ENCODE measurements at regions not wholly inside any gene's neighbourhood (a gene's known extent, or its start where the extent isn't known, plus 50 kb on each side); places are given as distances from the start of the nearest gene placed in this dataset.

DNA sequence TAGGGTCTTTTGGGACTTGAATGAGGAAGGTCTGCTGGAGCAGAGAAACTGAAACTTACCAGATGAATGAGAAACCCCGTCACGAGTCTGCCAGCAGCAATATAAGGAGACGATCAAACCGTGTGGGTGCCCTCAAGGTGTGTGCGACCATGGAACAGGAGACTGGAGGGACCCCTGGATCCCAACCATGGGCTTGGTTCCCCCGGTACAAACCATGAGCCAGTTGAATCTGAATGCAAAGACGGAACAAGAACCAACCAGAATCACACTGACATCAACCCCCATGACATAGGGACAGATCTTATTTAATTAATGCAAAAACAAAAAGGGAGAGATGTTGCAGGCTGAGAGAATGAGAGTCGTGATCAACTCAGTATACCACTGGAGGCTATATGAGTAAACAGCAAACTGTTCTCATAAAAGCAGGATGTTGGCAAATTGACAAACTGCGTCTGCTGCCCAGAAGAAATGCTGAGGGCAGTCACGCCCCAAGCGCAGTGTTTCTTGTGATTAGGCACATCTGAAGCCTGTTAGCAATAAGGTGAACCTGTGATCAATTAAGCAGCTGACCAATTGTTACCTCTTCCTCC, 475.5 kb upstream of the ACO1 start:
- no peaks in the 10 kb centered on the region for H3K36me3 ChIP-seq (ENCODE audit: control insufficient read depth in 2 of 2, extremely low read depth in 1 of 2, insufficient read depth in 2 of 2, low read length in 2 of 2)
- H3K4me2 ChIP-seq (ENCODE audit: control insufficient read depth, extremely low read depth, insufficient read depth, low read depth, low read length) = no peak overlapping the region
- H3K27me3 ChIP-seq (ENCODE audit: control insufficient read depth, extremely low read depth, insufficient read depth, low read length) = no peaks in the 10 kb centered on the region
- H3K4me1 ChIP-seq (ENCODE audit: control insufficient read depth, extremely low read depth, insufficient read depth, low read length) = no peaks in the 10 kb centered on the region
- no peaks in the 10 kb centered on the region for H4K20me1 ChIP-seq (ENCODE audit: control insufficient read depth, extremely low read depth, insufficient read depth, low read length)
- H3K4me3 ChIP-seq (ENCODE audit: control insufficient read depth in 2 of 3, extremely low read depth in 1 of 3, insufficient read depth in 2 of 3, low read depth in 1 of 3, low read length in 3 of 3) = no peak overlapping the region
- H3K9me1 ChIP-seq (ENCODE audit: control insufficient read depth, extremely low read depth, insufficient read depth, low read length) = no peaks in the 10 kb centered on the region
- dilution Hi-C loops (cut with MboI; ENCODE audit: extremely low pct_ligation_motif_present, low sequenced_read_pairs) = no loop called here
- TF ChIP-seq EZH2 (IDR thresholded peaks at IDR 0.05; ENCODE audit: low read length) = no peak
- TF ChIP-seq, protein P1, sequence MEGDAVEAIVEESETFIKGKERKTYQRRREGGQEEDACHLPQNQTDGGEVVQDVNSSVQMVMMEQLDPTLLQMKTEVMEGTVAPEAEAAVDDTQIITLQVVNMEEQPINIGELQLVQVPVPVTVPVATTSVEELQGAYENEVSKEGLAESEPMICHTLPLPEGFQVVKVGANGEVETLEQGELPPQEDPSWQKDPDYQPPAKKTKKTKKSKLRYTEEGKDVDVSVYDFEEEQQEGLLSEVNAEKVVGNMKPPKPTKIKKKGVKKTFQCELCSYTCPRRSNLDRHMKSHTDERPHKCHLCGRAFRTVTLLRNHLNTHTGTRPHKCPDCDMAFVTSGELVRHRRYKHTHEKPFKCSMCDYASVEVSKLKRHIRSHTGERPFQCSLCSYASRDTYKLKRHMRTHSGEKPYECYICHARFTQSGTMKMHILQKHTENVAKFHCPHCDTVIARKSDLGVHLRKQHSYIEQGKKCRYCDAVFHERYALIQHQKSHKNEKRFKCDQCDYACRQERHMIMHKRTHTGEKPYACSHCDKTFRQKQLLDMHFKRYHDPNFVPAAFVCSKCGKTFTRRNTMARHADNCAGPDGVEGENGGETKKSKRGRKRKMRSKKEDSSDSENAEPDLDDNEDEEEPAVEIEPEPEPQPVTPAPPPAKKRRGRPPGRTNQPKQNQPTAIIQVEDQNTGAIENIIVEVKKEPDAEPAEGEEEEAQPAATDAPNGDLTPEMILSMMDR (optimal IDR thresholded peaks at IDR 0.05 in 1 of 3, IDR thresholded peaks at IDR 0.05 in 1 of 3, conservative IDR thresholded peaks at IDR 0.05 in 1 of 3; ENCODE audit: extremely low read depth in 1 of 3, insufficient read depth in 2 of 3, low read length in 3 of 3) = no peak
- H2AFZ ChIP-seq (ENCODE audit: control insufficient read depth, low read length) = no peak overlapping the region
- H3K79me2 ChIP-seq (ENCODE audit: control insufficient read depth, insufficient read depth, low read length) = no peaks in the 10 kb centered on the region
- no peak for DNase-seq (ENCODE audit: low read depth, low spot score)
- FAIRE-seq = no peak
- H3K9me3 ChIP-seq (ENCODE audit: control insufficient read depth, low read depth, low read length) = no peaks in the 10 kb centered on the region
- no peak overlapping the region for H3K27ac ChIP-seq (ENCODE audit: control insufficient read depth, insufficient read depth, low read length)
- no peak overlapping the region for H3K9ac ChIP-seq (ENCODE audit: control insufficient read depth, extremely low read depth, insufficient read depth, low read length)

DNA sequence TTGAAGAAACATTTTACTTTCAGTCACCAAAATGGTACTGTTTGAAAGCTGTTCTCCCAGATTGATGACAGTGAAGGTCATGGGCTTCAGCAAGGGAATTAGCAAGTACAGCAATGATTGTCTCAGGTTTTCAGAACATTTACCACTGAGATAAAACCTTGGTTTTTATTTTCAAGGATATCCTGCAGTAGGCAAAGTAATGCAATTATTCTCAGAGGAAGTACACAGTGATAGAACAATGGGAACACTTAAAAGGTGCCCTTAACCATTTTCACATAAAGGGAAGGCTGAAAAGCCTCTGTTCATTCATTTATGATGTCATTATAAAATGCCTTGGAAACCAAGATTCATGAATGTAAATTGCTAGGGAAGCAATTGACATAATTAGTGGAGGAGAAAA, 471.8 kb upstream of the ACO1 start:
- Histone ChIP-seq H3K4me1 (ENCODE audit: control insufficient read depth, extremely low read depth, insufficient read depth, low read length) (no peaks in the 10 kb centered on the region), H3K4me3 (ENCODE audit: control insufficient read depth in 2 of 3, extremely low read depth in 1 of 3, insufficient read depth in 2 of 3, low read depth in 1 of 3, low read length in 3 of 3) (no peak overlapping the region), H3K79me2 (ENCODE audit: control insufficient read depth, insufficient read depth, low read length) (no peaks in the 10 kb centered on the region), H4K20me1 (ENCODE audit: control insufficient read depth, extremely low read depth, insufficient read depth, low read length) (no peaks in the 10 kb centered on the region), H3K9ac (ENCODE audit: control insufficient read depth, extremely low read depth, insufficient read depth, low read length) (no peak overlapping the region), H3K4me2 (ENCODE audit: control insufficient read depth, extremely low read depth, insufficient read depth, low read depth, low read length) (no peak overlapping the region), H3K36me3 (ENCODE audit: control insufficient read depth in 2 of 2, extremely low read depth in 1 of 2, insufficient read depth in 2 of 2, low read length in 2 of 2) (no peaks in the 10 kb centered on the region), H3K9me1 (ENCODE audit: control insufficient read depth, extremely low read depth, insufficient read depth, low read length) (no peaks in the 10 kb centered on the region), H3K9me3 (ENCODE audit: control insufficient read depth, low read depth, low read length) (no peaks in the 10 kb centered on the region), H3K27ac (ENCODE audit: control insufficient read depth, insufficient read depth, low read length) (no peak overlapping the region), H3K27me3 (ENCODE audit: control insufficient read depth, extremely low read depth, insufficient read depth, low read length) (no peaks in the 10 kb centered on the region), H2AFZ (ENCODE audit: control insufficient read depth, low read length) (no peak overlapping the region)
- TF ChIP-seq, protein P1 (optimal IDR thresholded peaks at IDR 0.05 in 1 of 3, IDR thresholded peaks at IDR 0.05 in 1 of 3, conservative IDR thresholded peaks at IDR 0.05 in 1 of 3; ENCODE audit: extremely low read depth in 1 of 3, insufficient read depth in 2 of 3, low read length in 3 of 3) = no peak
- TF ChIP-seq EZH2 (IDR thresholded peaks at IDR 0.05; ENCODE audit: low read length) = no peak
- FAIRE-seq (no peak), DNase-seq (ENCODE audit: low read depth, low spot score) (no peak)
- dilution Hi-C loops (cut with MboI; ENCODE audit: extremely low pct_ligation_motif_present, low sequenced_read_pairs) = no loop called here

Measured in keratinocyte (primary cell).